WERI-Rb-1 (cell line): ENCODE measurements at regions not wholly inside any gene's neighbourhood (a gene's known extent, or its start where the extent isn't known, plus 50 kb on each side); places are given as distances from the start of the nearest gene placed in this dataset.

Source experiments
- DNase-seq: peaks from one replicate; pipeline ENCODE4 v3.0.0-alpha.2; 2020
- H3K27ac ChIP-seq: fragments of 250-450 bp; sonication (Bioruptor Pico); 2 replicates; pipeline ENCODE4 v1.5.1; 2020; ENCODE audit warnings: mild to moderate bottlenecking, moderate library complexity
- H3K27me3 ChIP-seq: fragments of 250-450 bp; sonication (Bioruptor Pico); 2 replicates; pipeline ENCODE4 v1.5.1; 2021; ENCODE audit warnings: mild to moderate bottlenecking, low read depth, moderate library complexity; ENCODE audit not compliant: insufficient read depth, severe bottlenecking
- H3K36me3 ChIP-seq: fragments of 250-450 bp; sonication (Bioruptor Pico); 2 replicates; pipeline ENCODE4 v1.5.1; 2020; ENCODE audit warnings: mild to moderate bottlenecking, moderate library complexity
- H3K4me3 ChIP-seq: 2 replicates; pipeline ENCODE4 v1.5.1; 2011; ENCODE audit warnings: low read depth, mild to moderate bottlenecking, control low read depth, low read length
- H3K9me3 ChIP-seq: fragments of 250-450 bp; sonication (Bioruptor Pico); 2 replicates; pipeline ENCODE4 v1.5.1; 2021; ENCODE audit warnings: mild to moderate bottlenecking, moderate library complexity; ENCODE audit not compliant: severe bottlenecking
- TF ChIP-seq, protein P1 (sequence below): IDR thresholded peaks from 2 replicates; pipeline ENCODE4 v1.5.1; 2011; ENCODE audit warnings: low read depth, mild to moderate bottlenecking, control low read depth, inconsistent platforms, low read length

GRCh38 chr12:27907766-27908165, 64.8 kb downstream of the PTHLH start:
- DNase-seq = no peak
- H3K27me3 ChIP-seq = no peaks in the 10 kb centered on the region
- no peaks in the 10 kb centered on the region for H3K36me3 ChIP-seq
- H3K27ac ChIP-seq = no peak overlapping the region
- no peak overlapping the region for H3K4me3 ChIP-seq
- TF ChIP-seq, protein P1, sequence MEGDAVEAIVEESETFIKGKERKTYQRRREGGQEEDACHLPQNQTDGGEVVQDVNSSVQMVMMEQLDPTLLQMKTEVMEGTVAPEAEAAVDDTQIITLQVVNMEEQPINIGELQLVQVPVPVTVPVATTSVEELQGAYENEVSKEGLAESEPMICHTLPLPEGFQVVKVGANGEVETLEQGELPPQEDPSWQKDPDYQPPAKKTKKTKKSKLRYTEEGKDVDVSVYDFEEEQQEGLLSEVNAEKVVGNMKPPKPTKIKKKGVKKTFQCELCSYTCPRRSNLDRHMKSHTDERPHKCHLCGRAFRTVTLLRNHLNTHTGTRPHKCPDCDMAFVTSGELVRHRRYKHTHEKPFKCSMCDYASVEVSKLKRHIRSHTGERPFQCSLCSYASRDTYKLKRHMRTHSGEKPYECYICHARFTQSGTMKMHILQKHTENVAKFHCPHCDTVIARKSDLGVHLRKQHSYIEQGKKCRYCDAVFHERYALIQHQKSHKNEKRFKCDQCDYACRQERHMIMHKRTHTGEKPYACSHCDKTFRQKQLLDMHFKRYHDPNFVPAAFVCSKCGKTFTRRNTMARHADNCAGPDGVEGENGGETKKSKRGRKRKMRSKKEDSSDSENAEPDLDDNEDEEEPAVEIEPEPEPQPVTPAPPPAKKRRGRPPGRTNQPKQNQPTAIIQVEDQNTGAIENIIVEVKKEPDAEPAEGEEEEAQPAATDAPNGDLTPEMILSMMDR = no peak
- H3K9me3 ChIP-seq = no peaks in the 10 kb centered on the region

- TF ChIP-seq, protein P1 = no peak
Observed at GRCh38 chr12:27906658-27907473, 65.7 kb downstream of the PTHLH start.

DNA sequence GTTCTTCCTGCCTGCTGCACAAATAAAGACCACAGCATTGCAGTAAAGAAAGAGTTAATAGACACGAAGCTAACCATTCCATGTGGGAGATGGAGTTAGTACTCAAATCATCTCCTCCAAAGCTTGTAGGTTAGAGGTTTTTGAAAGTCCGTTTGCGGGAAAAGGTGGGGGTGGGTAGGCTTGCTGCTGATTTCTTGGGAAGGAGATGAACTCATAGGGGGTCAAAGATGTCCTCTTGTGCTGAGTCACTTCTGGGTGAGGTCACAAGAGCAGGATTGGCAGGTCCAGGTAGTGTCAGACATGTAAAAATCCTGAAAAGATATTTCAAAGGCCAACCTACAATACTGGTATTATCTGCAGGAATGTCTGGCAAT, 66.4 kb downstream of the PTHLH start:
- no peak for DNase-seq
- Histone ChIP-seq H3K27ac (no peak overlapping the region), H3K27me3 (no peaks in the 10 kb centered on the region), H3K4me3 (no peak overlapping the region), H3K36me3 (no peaks in the 10 kb centered on the region), H3K9me3 (no peaks in the 10 kb centered on the region)
- TF ChIP-seq, protein P1 = no peak

More at GRCh38 chr12:27906658-27907473, 65.7 kb downstream of the PTHLH start:
- no peak for DNase-seq
- no peaks in the 10 kb centered on the region for H3K9me3 ChIP-seq
- no peak overlapping the region for H3K27ac ChIP-seq
- no peak overlapping the region for H3K4me3 ChIP-seq
- no peaks in the 10 kb centered on the region for H3K27me3 ChIP-seq
- no peaks in the 10 kb centered on the region for H3K36me3 ChIP-seq

DNA sequence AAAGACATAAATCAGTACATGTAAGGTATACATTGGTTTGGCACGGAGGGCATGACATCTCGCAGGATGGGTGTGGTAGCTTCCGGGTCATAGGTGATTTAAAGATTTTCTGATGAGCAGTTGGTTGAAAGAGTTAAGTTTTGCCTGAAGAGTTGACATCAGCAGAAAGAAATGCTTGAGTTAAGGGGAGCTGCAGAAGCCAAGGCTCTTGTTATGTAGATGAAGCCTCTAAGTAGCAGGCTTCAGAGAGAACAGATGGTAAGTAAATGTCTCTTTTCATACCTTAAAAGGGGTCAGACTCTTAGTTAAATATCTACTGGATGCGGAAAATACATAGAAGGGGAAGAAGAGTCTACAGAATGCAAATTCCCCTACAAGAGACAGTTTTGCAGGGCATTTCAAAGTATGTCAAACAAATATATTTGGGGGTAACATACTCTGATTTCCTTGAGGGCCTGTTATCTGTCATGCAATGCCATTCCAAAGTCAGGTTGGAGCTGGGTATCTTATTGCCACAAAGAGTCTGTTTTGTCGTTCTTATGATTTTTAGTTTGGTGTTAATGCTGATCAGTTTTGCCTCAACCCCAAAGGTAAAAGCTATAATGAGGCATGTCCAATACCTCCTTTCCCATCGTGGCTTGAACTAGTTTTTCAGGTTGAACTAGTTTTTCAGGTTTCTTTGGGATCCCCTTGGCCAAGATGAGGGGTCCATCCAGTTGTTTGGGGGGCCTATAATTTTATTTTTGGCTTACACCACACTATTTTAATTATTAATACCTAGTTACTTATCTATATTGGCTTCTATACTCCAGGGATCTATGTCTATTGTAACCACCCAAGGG, 67.0 kb downstream of the PTHLH start:
- TF ChIP-seq, protein P1 = no peak
- Histone ChIP-seq H3K27me3 (no peaks in the 10 kb centered on the region), H3K9me3 (no peaks in the 10 kb centered on the region), H3K27ac (no peak overlapping the region), H3K4me3 (no peak overlapping the region), H3K36me3 (no peaks in the 10 kb centered on the region)
- DNase-seq = no peak

- no peak for DNase-seq
- TF ChIP-seq, protein P1 = no peak
- Histone ChIP-seq H3K27ac (no peak overlapping the region), H3K4me3 (no peak overlapping the region), H3K36me3 (no peaks in the 10 kb centered on the region), H3K27me3 (no peaks in the 10 kb centered on the region), H3K9me3 (no peaks in the 10 kb centered on the region)
Observed at GRCh38 chr12:27902651-27903050, 69.9 kb downstream of the PTHLH start.
